ENCODE measurements at regions not wholly inside any gene's neighbourhood (a gene's known extent, or its start where the extent isn't known, plus 50 kb on each side); places are given as distances from the start of the nearest gene placed in this dataset.

GRCh38 chr9:134229466-134230091 is 65.2 kb upstream of the RNU6ATAC start:
- no peak for DNase-seq

DNA sequence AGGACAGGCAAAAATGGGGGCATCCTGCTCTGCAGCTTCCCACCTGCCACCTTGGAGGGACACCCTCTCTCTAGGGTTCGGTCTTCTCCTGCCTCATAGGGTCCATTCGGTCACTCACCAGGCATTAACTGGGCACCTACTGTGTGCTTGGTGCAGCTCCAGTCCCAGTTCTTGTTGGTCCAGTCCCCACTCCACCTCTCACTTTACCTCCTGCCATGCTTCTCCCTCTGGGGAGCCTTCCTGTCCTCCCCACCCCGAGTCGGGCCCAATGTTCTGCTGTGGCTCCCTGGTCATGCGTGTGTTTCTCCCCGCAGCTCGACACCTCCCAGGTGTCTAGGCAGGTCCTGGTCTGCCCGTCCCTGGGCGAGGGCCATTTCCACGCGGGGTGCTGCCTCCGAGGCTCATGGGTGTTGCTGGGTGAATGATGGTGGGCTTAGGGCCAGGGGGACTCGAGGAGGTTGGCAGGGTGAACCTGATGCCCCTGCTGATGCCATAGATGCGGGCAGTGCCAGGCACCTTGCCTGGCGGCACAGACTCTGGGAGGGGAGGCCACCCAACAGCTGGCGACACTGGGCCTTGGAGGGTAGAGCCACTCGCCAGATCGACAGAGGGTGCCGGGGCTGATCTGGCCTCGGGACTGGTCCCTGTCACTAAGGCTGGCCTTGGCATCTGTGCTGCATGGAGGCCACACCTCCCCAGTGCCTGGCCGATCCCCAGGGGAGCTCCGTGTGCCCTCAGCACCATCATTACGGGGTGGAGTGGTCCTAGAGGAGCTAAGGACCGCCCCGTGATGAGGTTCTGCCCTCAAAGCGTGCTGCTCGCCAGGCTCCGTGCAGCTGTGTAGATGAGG is 66.0 kb upstream of the RNU6ATAC start:
- DNase-seq, result no peak

DNA sequence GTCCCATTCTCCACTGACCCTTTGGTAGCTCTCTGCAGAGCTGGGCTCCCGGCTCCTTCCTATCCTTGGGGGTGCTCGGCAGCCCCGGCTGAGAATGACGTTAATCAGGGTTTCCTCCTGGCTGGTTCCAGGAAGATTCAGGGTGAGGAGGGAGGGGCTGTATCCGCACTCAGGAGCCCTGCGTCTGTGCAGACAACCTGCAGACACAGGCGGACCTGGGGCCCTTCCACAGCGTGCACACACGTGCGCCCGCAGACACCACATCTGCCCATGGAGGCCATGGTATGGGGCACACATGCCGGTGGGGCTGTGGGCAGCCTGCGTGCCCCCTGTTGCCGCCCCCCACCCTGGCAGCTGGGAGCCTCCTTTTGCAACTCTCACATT is 66.6 kb upstream of the RNU6ATAC start:
- no peak for DNase-seq

GRCh38 chr9:134231330-134231745 is 67.0 kb upstream of the RNU6ATAC start:
- DNase-seq, result no peak

DNA sequence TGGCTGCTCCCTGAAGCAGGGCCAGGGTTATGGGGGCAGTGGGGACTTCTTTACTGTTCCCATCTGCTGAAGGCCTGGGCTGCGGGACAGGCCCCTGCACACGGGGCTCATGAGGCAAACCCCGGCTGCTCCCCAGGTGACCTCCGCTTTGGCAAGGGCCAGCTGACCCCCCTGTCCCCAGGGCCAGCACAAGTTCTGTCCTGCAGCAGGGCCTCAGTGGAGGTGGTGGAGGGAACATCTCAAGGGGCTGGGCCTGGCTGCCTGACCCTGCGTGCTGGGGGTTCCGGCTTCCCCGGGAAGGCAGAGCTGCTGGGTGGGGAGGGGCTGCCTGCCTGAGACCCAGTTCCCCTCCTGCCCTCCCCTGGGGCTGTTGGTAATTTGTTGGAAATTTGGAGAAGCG is 67.4 kb upstream of the RNU6ATAC start:
- no peak for DNase-seq

DNA sequence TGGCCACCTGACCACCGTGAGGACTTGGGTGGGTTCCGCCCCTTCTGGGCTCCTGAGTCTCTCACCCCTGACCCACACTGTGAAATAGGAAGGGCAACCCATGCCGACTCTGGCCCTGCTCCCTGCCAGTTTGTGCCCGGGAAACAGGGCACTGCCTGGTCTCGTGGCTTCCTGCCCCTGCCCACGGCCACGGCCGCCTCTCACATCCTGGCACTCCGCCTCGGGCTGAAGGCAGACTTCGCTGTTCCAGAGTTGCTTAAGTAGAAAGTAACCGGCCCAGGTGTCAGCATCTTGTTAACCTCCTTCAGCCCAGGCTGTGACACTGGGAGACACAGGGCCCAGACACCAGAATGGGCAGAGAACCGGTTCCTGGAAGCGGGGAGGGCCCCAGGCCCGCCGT is 68.7 kb upstream of the RNU6ATAC start:
- no peak for DNase-seq

- DNase-seq, result no peak
Measured at GRCh38 chr9:134234001-134234660, 69.8 kb upstream of the RNU6ATAC start.

DNA sequence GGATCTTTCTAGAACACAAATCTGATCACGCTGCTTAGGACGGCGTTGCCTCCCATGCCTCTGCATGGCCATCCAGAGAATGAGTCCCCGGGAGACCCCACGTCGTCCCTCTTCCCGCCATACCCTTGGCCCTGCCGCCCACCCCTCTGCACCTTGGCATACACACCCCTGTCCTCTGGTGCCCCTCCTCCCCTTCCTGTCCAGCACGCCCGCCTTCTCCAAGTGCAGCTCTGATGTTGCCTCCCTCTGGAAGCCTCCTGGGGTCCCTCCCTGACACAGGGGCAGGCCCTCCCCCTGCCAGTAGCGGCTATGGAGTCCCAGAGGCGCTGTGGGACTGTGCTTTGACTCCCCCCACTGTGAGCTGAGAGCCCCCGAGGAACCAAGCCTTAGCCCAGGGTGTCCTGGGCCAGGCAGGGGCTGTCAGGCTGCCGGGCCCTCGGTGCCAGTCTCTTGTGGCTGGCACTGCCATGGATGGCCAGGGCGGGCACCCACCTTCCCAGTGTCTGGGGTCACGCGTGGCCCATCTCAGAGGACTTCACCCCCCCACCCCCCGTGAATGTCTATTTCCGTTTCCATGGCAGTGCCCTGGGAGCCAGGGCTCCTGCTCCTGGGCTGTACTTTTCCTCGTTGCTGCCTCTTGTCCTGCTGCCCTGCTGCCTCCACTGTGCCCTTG is 70.5 kb upstream of the RNU6ATAC start:
- DNase-seq, result no peak

- DNase-seq, result no peak
Measured at GRCh38 chr9:134235366-134235765, 71.0 kb upstream of the RNU6ATAC start.

DNA sequence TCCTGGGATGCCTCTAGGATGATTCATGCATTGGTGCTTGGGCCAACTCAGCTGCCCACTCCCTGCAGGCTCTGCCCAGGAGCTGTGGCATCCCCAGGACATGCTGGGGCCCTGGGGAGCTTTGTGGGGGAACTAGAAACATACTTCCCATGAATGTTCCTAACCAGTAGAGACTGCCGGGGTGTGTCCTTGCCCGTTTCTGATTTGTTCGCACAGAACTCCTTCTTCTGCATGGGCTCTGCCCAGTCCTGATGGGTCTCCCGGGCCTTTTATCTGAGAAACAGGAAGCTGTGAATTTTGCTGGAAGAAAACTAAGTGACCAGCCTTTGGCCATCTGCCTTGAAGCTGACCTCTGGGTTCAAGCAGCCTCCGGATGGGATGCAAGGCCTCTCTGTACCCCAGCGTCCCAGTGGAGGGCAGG is 71.6 kb upstream of the RNU6ATAC start:
- DNase-seq, result no peak

GRCh38 chr9:134236935-134237629 is 72.7 kb upstream of the RNU6ATAC start:
- DNase-seq, result no peak

DNA sequence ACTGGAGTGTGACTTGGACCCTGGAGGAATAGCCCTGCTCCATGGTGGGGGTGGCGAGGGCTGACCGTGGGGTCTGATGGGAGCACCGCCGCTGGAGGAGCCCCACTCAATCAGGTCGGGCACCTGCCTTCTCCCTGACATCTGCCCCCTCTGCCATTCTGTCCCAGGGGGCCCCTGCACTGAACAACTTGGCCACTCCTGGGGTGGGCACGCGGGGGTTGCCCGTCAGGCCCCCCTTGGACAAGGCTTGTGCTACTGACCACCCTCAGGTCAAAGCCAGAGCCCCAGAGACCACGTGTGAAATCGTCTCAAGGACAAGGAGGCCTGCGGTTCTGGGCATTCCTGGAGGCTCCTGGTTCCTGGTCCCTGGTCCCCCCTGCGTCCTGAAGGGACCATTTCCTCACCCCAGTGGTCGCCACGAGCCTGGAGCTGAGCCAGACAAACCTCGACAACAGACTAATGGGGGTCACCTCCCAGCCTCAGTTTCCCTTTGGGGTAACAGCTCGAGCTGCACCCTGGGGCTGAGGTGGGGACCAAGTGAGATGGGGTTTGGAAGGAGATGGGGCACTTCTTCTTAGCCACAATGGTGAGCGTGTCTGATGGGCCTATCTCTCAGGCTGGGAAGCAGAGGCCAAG is 73.4 kb upstream of the RNU6ATAC start:
- DNase-seq, result no peak

DNA sequence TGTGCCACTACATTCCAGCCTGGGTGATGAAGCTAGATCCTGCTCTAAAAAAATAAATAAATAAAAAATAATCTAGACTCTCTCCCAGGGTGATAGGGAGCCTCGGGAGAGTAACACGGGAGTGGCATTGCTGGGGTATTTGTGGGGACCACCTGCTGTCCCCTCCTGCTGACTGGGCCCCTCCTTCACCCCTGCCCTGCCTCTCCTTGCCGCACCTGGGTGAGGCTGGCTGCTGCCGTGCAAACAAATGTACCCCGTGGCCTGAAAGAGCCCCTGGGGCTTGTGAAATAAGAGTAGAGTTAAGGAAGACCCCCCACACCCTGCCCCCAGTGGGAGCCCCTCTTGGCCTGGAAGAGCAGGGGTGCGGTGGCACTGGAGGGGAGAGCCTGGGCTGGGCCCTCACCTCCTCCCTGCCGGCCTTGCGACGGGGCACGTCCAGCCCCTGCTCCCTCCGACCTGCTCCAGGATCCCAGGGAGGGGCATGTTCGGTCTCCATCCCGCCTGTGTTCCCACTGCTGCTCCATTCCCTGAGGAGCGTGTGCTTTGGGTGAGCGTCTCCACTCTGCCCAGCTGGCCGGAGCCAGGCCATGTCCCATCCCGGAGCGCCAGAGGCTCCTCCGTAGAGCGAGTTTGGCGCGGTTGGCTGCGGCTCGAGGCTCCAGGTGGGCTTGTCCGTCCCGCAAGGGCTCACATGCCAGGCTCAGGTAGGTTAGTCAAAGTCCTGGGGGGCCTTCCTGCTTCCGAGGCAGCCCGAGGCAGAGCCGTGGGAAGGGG is 75.0 kb upstream of the RNU6ATAC start:
- DNase-seq, result no peak

DNA sequence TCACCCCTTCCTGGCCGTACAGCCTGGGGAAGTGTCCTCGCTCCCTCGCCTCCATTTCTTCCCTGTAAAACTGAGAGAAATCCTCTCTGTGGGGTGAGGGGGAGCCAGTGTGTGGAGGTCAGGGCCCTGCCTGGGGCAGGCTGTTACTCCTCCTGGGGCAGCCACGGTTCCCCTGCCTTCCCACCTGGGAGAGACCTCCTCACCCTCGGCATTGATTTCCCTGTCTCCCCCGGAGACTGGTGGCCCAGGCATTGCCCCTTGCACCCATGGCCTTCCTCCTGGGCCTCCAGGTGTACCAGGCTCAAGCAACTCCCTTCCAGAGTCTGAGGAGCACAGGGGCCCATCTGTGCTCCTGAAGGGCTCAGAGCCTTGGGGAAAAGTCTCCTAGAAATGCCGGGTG is 75.6 kb upstream of the RNU6ATAC start:
- DNase-seq, result no peak

GRCh38 chr9:134240361-134240760 is 76.0 kb upstream of the RNU6ATAC start:
- no peak for DNase-seq

GRCh38 chr9:134242706-134243105 is 78.3 kb upstream of the RNU6ATAC start:
- no peak for DNase-seq

- DNase-seq, result peak; percentile 31
Measured at GRCh38 chr9:134243778-134244467, 79.6 kb upstream of the RNU6ATAC start.

GRCh38 chr9:134245179-134245578 is 80.8 kb upstream of the RNU6ATAC start:
- no peak for DNase-seq

DNA sequence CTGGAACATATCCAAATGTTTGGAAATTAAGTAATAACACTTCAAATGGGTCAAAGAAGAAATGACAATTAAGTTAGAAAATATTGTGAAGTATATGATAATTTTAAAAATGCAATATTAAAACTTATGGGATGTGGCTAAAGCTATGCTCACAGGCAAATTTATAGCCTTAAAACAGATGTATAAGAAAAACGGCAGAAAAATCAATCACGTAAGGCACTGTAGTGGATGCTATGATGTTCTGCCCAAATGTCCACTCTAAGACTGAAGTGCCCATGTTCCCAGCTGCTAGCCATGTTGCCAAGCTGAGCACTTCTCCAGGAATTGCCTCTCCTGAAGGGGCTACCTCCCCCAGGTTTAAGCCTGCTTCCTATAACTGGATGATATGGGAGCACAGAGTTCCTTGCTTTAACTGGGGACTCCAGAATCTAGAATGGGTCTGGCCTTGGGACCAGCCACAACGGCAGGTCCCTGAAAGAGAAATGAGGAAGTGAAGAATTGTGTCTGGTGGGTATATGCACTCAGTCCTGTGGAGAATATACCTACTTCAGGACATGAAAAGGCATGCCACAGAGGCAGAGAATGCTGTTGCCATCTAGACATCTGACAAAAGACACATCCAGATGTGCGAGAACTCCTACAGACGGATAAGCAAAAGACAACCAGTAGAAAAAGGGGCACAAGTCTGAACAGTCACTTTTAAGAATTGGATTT is 78.2 kb upstream of the RXRA start:
- DNase-seq, result no peak

All from activated naive CD4-positive, alpha-beta T cell treated with Interleukin-2 at 50 U/mL for 16 hours (primary cell).